Karpas-422 (cell line): ENCODE measurements at regions not wholly inside any gene's neighbourhood (a gene's known extent, or its start where the extent isn't known, plus 50 kb on each side); places are given as distances from the start of the nearest gene placed in this dataset.

Experiments used
- DNase-seq: peaks from one replicate; pipeline ENCODE4 v3.0.0-alpha.2; 2015
- H2AFZ ChIP-seq: fragments of 200-600 bp; sonication (generic); 2 replicates; pipeline ENCODE4 v1.6.1; 2014; ENCODE audit warnings: antibody characterized with exemption, low read length, mixed read lengths
- H3K27ac ChIP-seq: fragments of 200-600 bp; sonication (generic); 2 replicates; pipeline ENCODE4 v1.5.1; 2014; ENCODE audit warnings: mild to moderate bottlenecking, low read length, moderate library complexity
- H3K27me3 ChIP-seq: fragments of 200-600 bp; sonication (generic); 2 replicates; pipeline ENCODE4 v1.6.1; 2014; ENCODE audit warnings: low read length, mixed read lengths
- H3K36me3 ChIP-seq: fragments of 200-600 bp; sonication (generic); 2 replicates; pipeline ENCODE4 v1.6.1; 2014; ENCODE audit warnings: low read length, mixed read lengths; ENCODE audit not compliant: insufficient read depth
- H3K4me1 ChIP-seq: fragments of 200-600 bp; sonication (generic); 2 replicates; pipeline ENCODE4 v1.6.1; 2014; ENCODE audit warnings: mild to moderate bottlenecking, low read length, mixed read lengths
- H3K4me2 ChIP-seq: fragments of 200-600 bp; sonication (generic); 2 replicates; pipeline ENCODE4 v1.6.1; 2014; ENCODE audit warnings: low read length, low read depth, mild to moderate bottlenecking; ENCODE audit not compliant: poor library complexity, severe bottlenecking
- H3K4me3 ChIP-seq: fragments of 200-600 bp; sonication (generic); 2 replicates; pipeline ENCODE4 v1.5.1; 2014; ENCODE audit warnings: mild to moderate bottlenecking, antibody characterized with exemption, low read length, mixed read lengths
- H3K79me2 ChIP-seq: fragments of 200-600 bp; sonication (generic); 2 replicates; pipeline ENCODE4 v1.6.1; 2014; ENCODE audit warnings: mild to moderate bottlenecking, low read length, mixed read lengths
- H3K9ac ChIP-seq: fragments of 200-600 bp; sonication (generic); 2 replicates; pipeline ENCODE4 v1.6.0; 2014; ENCODE audit warnings: low read length
- H3K9me2 ChIP-seq: fragments of 200-600 bp; sonication (generic), shearing (Covaris generic); replicated peaks from 2 replicates; pipeline ENCODE4 v1.6.0; 2014; ENCODE audit warnings: mild to moderate bottlenecking, low read length, moderate library complexity; ENCODE audit not compliant: insufficient read depth
- H3K9me3 ChIP-seq: fragments of 300-700, 200-600 bp; sonication (generic); 2 replicates; pipeline ENCODE4 v1.6.1; 2014; ENCODE audit warnings: low read length, mixed read lengths
- H4K20me1 ChIP-seq: fragments of 200-600 bp; sonication (generic); 2 replicates; pipeline ENCODE4 v1.6.1; 2014; ENCODE audit warnings: mild to moderate bottlenecking, antibody characterized with exemption, low read length, low read depth; ENCODE audit not compliant: insufficient read depth

DNA sequence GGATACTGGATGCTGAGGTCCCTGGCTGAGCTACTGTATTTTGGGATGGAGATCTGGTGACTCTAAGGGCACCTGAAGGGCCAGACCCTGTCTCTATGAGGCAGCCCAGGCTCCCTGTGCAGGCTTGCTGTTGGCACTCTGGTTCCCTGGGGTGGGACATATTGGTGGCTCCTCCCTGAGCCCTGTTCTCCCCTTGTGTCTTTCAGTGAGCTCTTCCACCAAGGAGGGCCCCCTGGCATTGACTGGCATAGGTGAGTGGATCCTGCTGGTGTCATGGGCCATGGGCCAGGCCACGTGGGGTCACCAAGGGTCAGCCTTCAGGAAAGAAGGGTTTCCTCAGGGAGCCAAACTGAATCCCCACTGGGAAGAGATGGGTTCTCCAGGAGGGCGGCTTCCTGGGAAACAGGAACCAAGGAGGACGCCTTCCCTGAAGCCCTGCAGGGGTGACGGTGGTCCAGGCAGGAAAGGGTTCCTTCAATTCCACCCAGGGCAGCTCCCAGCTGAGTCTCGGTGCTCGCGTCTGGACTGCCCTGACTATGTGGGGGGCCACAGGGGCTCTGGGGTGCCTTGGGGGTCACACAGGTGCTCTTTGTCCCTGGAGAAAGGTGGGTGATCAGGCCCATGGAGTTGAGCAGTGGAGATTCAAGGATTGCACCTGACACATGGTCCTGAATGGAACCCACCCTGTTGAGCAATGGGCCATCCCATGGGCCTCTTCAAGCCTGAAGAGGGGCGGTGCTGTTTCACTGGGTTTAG is 220.4 kb downstream of the SNRPN start:
- Histone ChIP-seq H3K4me3 (no peak overlapping the region), H3K36me3 (no peaks in the 10 kb centered on the region), H3K9me2 (no peaks in the 10 kb centered on the region), H3K27ac (no peak overlapping the region), H2AFZ (no peak overlapping the region), H3K9me3 (peaks cover 18% of the 10 kb centered on the region; the same call in 1 of the 2 replicates), H3K27me3 (no peaks in the 10 kb centered on the region), H3K9ac (no peak overlapping the region), H3K4me1 (no peaks in the 10 kb centered on the region), H3K4me2 (no peak overlapping the region), H4K20me1 (no peaks in the 10 kb centered on the region), H3K79me2 (no peaks in the 10 kb centered on the region)
- no peak for DNase-seq

DNA sequence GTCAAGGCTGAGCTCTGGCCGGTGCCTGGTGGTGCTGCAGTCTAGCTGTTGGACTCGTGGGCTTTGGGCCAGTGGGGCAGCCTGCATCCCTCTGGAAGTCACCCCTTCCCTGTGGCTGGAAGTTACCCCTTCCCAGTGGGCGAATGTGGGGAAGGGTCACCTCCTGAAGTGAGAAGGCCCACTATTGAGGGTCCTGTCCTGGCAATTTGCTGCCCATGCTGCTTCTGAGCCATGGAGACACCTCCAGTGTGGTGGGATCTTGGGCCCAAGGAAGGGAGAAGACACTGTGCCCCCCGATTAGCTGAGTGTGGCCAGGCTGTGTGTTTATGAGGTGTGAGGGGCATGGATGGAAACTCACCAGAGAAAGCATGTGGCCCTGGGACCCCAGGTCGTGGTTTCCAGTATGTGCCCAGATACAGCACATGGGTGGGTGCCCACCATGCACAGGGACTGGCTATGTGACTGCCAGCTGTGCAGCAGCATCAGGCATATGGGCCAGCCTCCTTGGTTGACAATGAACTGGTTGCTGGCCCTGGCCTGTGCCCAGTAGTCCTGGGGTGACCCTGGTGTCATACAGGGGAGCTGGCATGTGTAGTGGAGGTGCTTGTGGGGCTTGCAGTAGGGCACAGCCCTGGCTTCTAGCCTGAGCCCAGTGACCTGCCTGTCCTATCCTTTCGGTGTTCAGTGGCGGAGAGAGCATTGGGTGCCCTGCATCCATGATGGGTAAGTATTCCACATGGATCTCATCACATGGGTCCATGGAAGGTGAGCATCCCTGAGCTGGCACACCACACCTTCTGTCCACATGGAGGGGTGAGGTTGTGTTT is 221.2 kb downstream of the SNRPN start:
- no peak overlapping the region for H3K27ac ChIP-seq
- DNase-seq = no peak
- peaks cover 18% of the 10 kb centered on the region; the same call in 1 of the 2 replicates for H3K9me3 ChIP-seq
- no peak overlapping the region for H2AFZ ChIP-seq
- H3K27me3 ChIP-seq = no peaks in the 10 kb centered on the region
- no peak overlapping the region for H3K4me2 ChIP-seq
- H3K79me2 ChIP-seq = no peaks in the 10 kb centered on the region
- no peaks in the 10 kb centered on the region for H4K20me1 ChIP-seq
- H3K36me3 ChIP-seq = no peaks in the 10 kb centered on the region
- no peak overlapping the region for H3K9ac ChIP-seq
- no peak overlapping the region for H3K4me3 ChIP-seq
- H3K4me1 ChIP-seq = no peaks in the 10 kb centered on the region
- no peaks in the 10 kb centered on the region for H3K9me2 ChIP-seq

DNA sequence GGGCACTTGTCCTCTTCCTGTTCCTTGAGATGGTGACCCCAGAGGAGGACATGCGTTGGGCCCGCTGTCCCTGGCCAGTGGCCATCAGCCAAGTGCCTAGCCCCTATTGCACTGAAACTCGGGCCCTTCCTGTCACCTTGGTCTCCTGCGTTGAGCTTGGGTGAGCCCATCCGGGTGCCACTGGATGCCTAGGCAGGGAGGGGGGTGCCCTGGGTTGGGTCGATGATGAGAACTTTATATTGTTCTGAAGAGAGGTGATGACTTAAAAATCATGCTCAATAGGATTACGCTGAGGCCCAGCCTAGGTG is 221.8 kb downstream of the SNRPN start:
- no peak overlapping the region for H2AFZ ChIP-seq
- H3K27me3 ChIP-seq = no peaks in the 10 kb centered on the region
- H3K9me2 ChIP-seq = no peaks in the 10 kb centered on the region
- no peaks in the 10 kb centered on the region for H4K20me1 ChIP-seq
- DNase-seq = no peak
- H3K4me3 ChIP-seq = no peak overlapping the region
- H3K9me3 ChIP-seq = peaks cover 18% of the 10 kb centered on the region; the same call in 1 of the 2 replicates
- no peaks in the 10 kb centered on the region for H3K36me3 ChIP-seq
- no peak overlapping the region for H3K4me2 ChIP-seq
- H3K9ac ChIP-seq = no peak overlapping the region
- no peaks in the 10 kb centered on the region for H3K79me2 ChIP-seq
- no peak overlapping the region for H3K27ac ChIP-seq
- no peaks in the 10 kb centered on the region for H3K4me1 ChIP-seq

DNA sequence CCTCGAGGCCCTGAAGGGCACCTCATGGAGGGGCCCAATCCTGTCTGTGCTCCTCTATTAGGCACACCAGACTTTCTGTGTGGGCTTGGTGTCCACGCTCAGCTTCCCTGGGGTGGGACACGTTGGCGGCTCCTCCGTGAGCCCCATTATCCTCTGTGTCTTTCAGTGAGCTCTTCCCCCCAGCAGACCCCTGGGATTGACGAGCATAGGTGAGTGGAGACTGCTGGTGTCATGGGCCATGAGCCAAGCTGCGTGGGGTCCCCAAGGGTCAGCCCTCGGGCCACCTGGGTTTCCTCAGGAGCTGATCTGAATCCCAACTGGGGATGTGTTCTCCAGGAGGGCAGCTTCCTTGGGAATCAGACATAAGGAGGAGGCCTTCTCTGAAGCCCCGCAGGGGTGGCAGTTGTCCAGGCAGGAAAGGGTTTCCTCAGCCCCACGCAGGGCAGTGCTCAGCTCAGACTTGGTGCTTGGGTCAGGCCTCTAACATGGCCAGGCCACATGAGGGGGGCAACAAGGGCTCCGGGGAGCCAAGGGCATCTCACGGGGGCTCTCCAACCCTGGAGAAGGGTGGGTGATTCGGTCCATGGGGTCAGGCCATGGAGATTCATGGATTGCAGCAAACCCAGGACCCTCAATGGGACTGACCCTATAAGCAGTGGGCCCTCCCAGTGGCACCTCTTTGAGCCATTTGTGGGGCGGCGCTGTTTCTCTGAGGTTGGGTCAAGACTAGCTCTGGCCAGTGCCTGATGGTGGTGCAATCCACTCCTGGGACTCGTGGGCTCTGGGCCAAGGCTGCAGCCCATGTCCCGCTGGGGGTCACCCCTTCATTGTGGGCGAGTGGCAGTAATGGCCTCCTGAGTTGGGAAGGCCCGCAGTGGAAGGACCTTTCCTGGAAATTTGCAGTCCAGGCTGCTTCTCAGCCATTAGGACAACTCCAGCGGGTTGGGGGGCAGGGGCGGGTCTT is 222.5 kb downstream of the SNRPN start:
- H4K20me1 ChIP-seq = no peaks in the 10 kb centered on the region
- H3K9ac ChIP-seq = no peak overlapping the region
- no peaks in the 10 kb centered on the region for H3K36me3 ChIP-seq
- H3K27ac ChIP-seq = no peak overlapping the region
- H3K9me3 ChIP-seq = peaks cover 13% of the 10 kb centered on the region; the same call in 1 of the 2 replicates
- no peaks in the 10 kb centered on the region for H3K9me2 ChIP-seq
- DNase-seq = no peak
- H2AFZ ChIP-seq = no peak overlapping the region
- no peak overlapping the region for H3K4me2 ChIP-seq
- no peak overlapping the region for H3K4me3 ChIP-seq
- no peaks in the 10 kb centered on the region for H3K4me1 ChIP-seq
- no peaks in the 10 kb centered on the region for H3K27me3 ChIP-seq
- no peaks in the 10 kb centered on the region for H3K79me2 ChIP-seq

DNA sequence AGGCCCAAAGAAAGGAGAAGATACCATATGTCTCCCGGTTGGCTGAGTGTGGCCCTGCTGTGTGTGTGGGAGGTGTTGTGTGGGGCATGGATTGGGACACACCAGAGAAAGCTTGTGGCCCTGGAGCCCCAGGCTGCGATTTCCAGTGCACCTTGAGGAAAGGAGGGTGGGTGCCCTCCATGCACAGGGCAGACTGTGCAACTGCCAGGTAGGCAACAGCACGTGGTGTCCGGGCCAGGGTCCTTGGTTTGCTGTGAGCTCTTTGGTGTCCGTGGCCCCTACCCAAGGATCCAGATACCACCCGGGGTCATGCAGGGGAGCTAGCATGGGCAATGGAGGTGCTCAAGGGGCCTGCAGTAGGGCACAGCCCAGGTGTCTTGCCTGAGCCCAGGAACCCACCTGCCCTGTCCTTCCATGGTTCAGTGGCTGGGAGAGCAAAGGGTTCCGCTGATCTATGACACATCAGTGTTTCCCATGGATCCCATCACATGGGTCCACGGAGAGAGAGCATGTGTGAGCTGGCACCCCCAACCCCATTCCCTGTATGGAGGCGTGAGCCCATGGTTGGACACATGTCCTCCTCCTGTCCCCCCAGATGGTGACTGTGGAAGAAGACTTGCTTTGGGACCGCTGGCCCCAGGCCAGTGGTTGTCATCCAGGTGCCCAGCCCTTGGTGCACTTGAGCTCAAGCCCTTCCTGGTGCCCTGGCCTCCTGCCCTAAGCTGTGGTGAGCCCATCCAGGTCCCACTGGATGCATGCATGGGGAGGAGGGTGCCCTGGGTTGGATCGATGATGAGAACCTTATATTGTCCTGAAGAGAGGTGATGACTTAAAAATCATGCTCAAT is 223.4 kb downstream of the SNRPN start:
- Histone ChIP-seq H2AFZ (no peak overlapping the region), H3K27me3 (no peaks in the 10 kb centered on the region), H3K4me2 (no peak overlapping the region), H3K9me2 (no peaks in the 10 kb centered on the region), H3K79me2 (no peaks in the 10 kb centered on the region), H3K9ac (no peak overlapping the region), H3K27ac (no peak overlapping the region), H3K36me3 (no peaks in the 10 kb centered on the region), H3K4me3 (no peak overlapping the region), H3K9me3 (peaks cover 7% of the 10 kb centered on the region; the same call in 1 of the 2 replicates), H4K20me1 (no peaks in the 10 kb centered on the region), H3K4me1 (no peaks in the 10 kb centered on the region)
- no peak for DNase-seq

DNA sequence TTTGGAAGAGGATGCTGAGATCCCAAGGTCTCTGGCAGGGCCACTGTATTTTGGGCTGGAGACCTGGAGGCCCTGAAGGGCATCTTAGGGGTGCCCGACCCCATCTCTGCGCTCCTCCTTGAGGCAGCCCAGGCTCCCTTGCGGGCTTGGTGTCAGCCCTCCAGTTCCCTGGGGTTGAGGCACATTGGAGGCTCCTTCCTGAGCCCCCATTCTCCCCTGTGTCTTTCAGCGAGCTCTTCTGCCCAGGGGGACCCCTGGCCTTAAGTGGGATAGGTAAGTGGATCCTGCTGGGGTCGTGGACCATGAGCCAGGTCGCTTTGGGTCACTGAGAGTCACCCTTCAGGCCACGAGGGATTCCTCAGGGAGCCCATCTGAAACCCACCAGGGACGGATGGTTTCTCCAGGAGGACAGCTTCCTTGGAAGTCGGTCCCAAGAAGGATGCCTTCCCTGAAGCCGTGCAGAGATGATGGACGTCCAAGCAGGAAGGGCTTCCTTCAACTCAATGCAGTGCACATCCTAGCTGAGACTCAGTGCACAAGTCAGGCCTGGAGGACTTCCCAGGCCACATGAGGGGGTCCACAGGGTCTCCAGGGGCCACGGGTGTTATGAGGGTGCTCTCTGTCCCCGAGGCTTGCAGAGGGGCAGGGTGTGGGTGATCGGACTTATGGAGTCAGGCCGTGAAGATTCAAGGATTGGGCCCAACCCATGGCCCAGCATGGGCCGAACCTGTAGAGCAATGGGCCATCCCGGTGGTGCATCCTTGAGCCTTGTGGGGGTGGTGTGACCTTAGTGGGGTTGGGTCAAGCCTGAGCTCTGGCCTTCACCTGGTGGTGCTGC is 224.3 kb downstream of the SNRPN start:
- H3K4me1 ChIP-seq = no peaks in the 10 kb centered on the region
- no peak overlapping the region for H3K9ac ChIP-seq
- no peak overlapping the region for H3K27ac ChIP-seq
- no peaks in the 10 kb centered on the region for H3K9me2 ChIP-seq
- no peaks in the 10 kb centered on the region for H4K20me1 ChIP-seq
- no peaks in the 10 kb centered on the region for H3K79me2 ChIP-seq
- H3K4me2 ChIP-seq = no peak overlapping the region
- no peaks in the 10 kb centered on the region for H3K27me3 ChIP-seq
- H3K4me3 ChIP-seq = no peak overlapping the region
- H3K9me3 ChIP-seq = peaks cover 10% of the 10 kb centered on the region; the same call in 1 of the 2 replicates
- H2AFZ ChIP-seq = no peak overlapping the region
- no peak for DNase-seq
- no peaks in the 10 kb centered on the region for H3K36me3 ChIP-seq
